BJ (cell line): ENCODE measurements at regions not wholly inside any gene's neighbourhood (a gene's known extent, or its start where the extent isn't known, plus 50 kb on each side); places are given as distances from the start of the nearest gene placed in this dataset.

Experiments used
- CTCF ChIA-PET: fragments of 350-600 bp; formaldehyde crosslinking; extraction: SDS; loops from one replicate; lab custom pipeline; 2021; ENCODE audit warnings: antibody characterized with exemption, inconsistent platforms; lab: Yijun Ruan, JAX
- POLR2A ChIA-PET: fragments of 300-600 bp; sonication (Branson Sonifier 250); formaldehyde crosslinking; extraction: SDS; loops from one replicate; lab custom pipeline; 2021; ENCODE audit warnings: antibody characterized with exemption; lab: Charles Lee
- DNase-seq: peaks from one replicate; pipeline ENCODE4 v3.0.0-alpha.2; 2011; ENCODE audit warnings: low read depth
- H3K27me3 ChIP-seq: 2 replicates; pipeline ENCODE4 v1.6.0; 2011; ENCODE audit warnings: low read length; ENCODE audit not compliant: control insufficient read depth, insufficient read depth
- H3K36me3 ChIP-seq: 2 replicates; pipeline ENCODE4 v1.5.1; 2011; ENCODE audit warnings: low read length; ENCODE audit not compliant: control insufficient read depth, insufficient read depth
- H3K4me3 ChIP-seq: 2 replicates; pipeline ENCODE4 v1.5.1; 2011; ENCODE audit warnings: low read depth, mild to moderate bottlenecking, control low read depth, low read length
- CTCF ChIP-seq: IDR thresholded peaks from 2 replicates; pipeline ENCODE4 v1.5.1; 2011; ENCODE audit warnings: low read depth, mild to moderate bottlenecking, control low read depth, inconsistent platforms, low read length, moderate library complexity; ENCODE audit not compliant: insufficient read depth

- ChIA-PET CTCF (interaction anchor here (1.0 kb wide), 1 partner anchor 10 kb away, joined by 3 read pairs; no protein-coding TSS in a partner anchor), POLR2A (no interaction called here)
- Histone ChIP-seq H3K36me3 (no peaks in the 10 kb centered on the region), H3K4me3 (no peak overlapping the region), H3K27me3 (no peaks in the 10 kb centered on the region)
- DNase-seq, result no peak
- no peak for TF ChIP-seq CTCF
Measured at GRCh38 chr2:122423934-122424333, 668.5 kb downstream of the TSN start.

- POLR2A ChIA-PET, result no interaction called here
- TF ChIP-seq CTCF, result no peak
- H3K4me3 ChIP-seq, result no peak overlapping the region
- CTCF ChIA-PET, result no interaction called here
- no peak for DNase-seq
- H3K36me3 ChIP-seq, result no peaks in the 10 kb centered on the region
- no peaks in the 10 kb centered on the region for H3K27me3 ChIP-seq
Measured at GRCh38 chr2:122433123-122433754, 677.8 kb downstream of the TSN start.

- POLR2A ChIA-PET, result no interaction called here
Measured at GRCh38 chr2:122445003-122445402, 689.6 kb downstream of the TSN start.

GRCh38 chr2:122446761-122447160 lies 691.3 kb downstream of the TSN start:
- CTCF ChIA-PET, result no interaction called here
- TF ChIP-seq CTCF, result no peak
- Histone ChIP-seq H3K36me3 (no peaks in the 10 kb centered on the region), H3K27me3 (no peaks in the 10 kb centered on the region), H3K4me3 (no peak overlapping the region)
- POLR2A ChIA-PET, result no interaction called here
- DNase-seq, result no peak

More at GRCh38 chr2:122445003-122445402, 689.6 kb downstream of the TSN start:
- no peak overlapping the region for H3K4me3 ChIP-seq
- no peak for DNase-seq
- no peak for TF ChIP-seq CTCF
- no peaks in the 10 kb centered on the region for H3K36me3 ChIP-seq
- H3K27me3 ChIP-seq, result no peaks in the 10 kb centered on the region
- CTCF ChIA-PET, result no interaction called here

- no peaks in the 10 kb centered on the region for H3K36me3 ChIP-seq
- ChIA-PET POLR2A (no interaction called here), CTCF (no interaction called here)
- no peak overlapping the region for H3K4me3 ChIP-seq
- DNase-seq, result no peak
- no peaks in the 10 kb centered on the region for H3K27me3 ChIP-seq
- no peak for TF ChIP-seq CTCF
Measured at GRCh38 chr2:122447237-122447636, 691.8 kb downstream of the TSN start.
